ENCODE measurements at regions not wholly inside any gene's neighbourhood (a gene's known extent, or its start where the extent isn't known, plus 50 kb on each side); places are given as distances from the start of the nearest gene placed in this dataset.

DNA sequence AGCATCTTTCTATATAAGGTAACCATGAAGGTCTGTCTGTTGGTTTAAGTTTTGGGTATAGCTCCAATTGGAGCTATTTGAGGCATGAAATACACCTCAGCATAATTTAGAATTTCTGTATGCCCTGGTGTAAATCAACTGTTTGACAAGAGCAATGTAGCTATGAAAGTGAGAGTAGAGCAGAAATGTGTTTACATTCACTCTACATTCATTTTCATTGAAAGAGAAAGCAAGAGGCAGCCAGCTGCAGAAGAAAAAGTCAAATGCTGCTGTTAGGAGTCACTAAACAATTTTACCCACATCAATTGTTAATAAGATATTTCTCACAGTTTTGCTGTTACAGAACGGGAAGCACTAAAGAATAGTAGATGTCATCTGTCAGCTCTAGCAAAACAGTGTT lies 252.5 kb downstream of the SLC6A15 start:
- Histone ChIP-seq H3K23ac (ENCODE audit: low read depth, low read length, poor library complexity) (no peak overlapping the region), H2BK15ac (ENCODE audit: low read length) (no peak overlapping the region), H2BK120ac (ENCODE audit: low read depth, low read length) (no peak overlapping the region), H3K4me3 (ENCODE audit: low read length in 2 of 2) (no peak overlapping the region), H3K4me2 (ENCODE audit: insufficient read depth, low read length, poor library complexity, severe bottlenecking) (no peak overlapping the region), H3K9ac (ENCODE audit: low read depth, low read length, poor library complexity) (no peak overlapping the region), H3K27ac (replicated peaks; ENCODE audit: low read length) (no peak overlapping the region), H3K79me1 (ENCODE audit: low read depth, low read length) (no peaks in the 10 kb centered on the region), H3K27me3 (ENCODE audit: control insufficient read depth in 3 of 3, insufficient read depth in 3 of 3, low read depth in 1 of 3, low read length in 3 of 3) (no peaks in the 10 kb centered on the region), H2AFZ (ENCODE audit: low read length) (no peak overlapping the region), H2AK5ac (ENCODE audit: low read depth, low read length) (no peak overlapping the region), H3K9me3 (replicated peaks in 1 of 2; ENCODE audit: control insufficient read depth in 2 of 2, insufficient read depth in 1 of 2, low read depth in 1 of 2, low read length in 2 of 2) (no peaks in the 10 kb centered on the region), H3K4me1 (ENCODE audit: control insufficient read depth in 2 of 2, insufficient read depth in 1 of 2, low read depth in 1 of 2, low read length in 2 of 2) (peaks cover 0 to 2% of the 10 kb centered on the region in 2 donors), H2BK12ac (ENCODE audit: low read length) (no peak overlapping the region), H3K36me3 (replicated peaks in 1 of 2; ENCODE audit: control insufficient read depth in 2 of 2, insufficient read depth in 2 of 2, low read length in 2 of 2) (no peaks in the 10 kb centered on the region), H2BK5ac (ENCODE audit: low read length) (no peak overlapping the region), H3K14ac (ENCODE audit: low read length) (no peak overlapping the region), H3K4ac (ENCODE audit: low read length) (no peak overlapping the region), H4K91ac (ENCODE audit: low read depth, low read length, poor library complexity) (no peak overlapping the region), H4K8ac (ENCODE audit: low read depth, low read length) (no peak overlapping the region), H3K18ac (ENCODE audit: low read length) (no peak overlapping the region)
- no peak for DNase-seq (ENCODE audit: low spot score)
- WGBS, 2 donors (ENCODE audit: extremely low coverage in 2 of 2, insufficient read length in 2 of 2, insufficient replicate concordance in 1 of 2): no CpG with 5 or more reads among the region's 1 CpG

DNA sequence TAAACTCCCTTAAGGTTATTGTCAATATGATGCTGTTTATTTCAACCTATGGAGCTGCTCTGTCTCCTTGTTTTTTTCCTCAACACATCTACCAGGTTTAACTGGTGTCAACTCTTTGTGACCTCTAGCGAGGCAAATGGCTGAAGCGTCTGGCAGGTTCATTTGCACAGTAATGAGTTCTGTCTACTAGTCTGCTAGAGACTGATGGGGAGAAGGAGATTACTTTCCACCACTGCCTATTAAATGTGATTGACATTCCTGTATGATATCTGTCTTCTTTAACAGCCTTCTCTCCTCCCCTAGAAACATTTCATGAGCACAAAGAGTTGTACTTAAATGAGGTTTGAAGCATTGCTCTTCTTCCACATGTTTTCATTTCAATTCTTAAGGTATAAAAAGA lies 253.7 kb downstream of the SLC6A15 start:
- H3K9ac ChIP-seq (ENCODE audit: low read depth, low read length, poor library complexity): no peak overlapping the region
- H4K91ac ChIP-seq (ENCODE audit: low read depth, low read length, poor library complexity): no peak overlapping the region
- H3K9me3 ChIP-seq (replicated peaks in 1 of 2; ENCODE audit: control insufficient read depth in 2 of 2, insufficient read depth in 1 of 2, low read depth in 1 of 2, low read length in 2 of 2): no peaks in the 10 kb centered on the region
- H3K18ac ChIP-seq (ENCODE audit: low read length): no peak overlapping the region
- H2AFZ ChIP-seq (ENCODE audit: low read length): no peak overlapping the region
- no peaks in the 10 kb centered on the region for H3K36me3 ChIP-seq (replicated peaks in 1 of 2; ENCODE audit: control insufficient read depth in 2 of 2, insufficient read depth in 2 of 2, low read length in 2 of 2)
- DNase-seq (ENCODE audit: low spot score): no peak
- no peak overlapping the region for H3K14ac ChIP-seq (ENCODE audit: low read length)
- no peak overlapping the region for H3K4ac ChIP-seq (ENCODE audit: low read length)
- H3K79me1 ChIP-seq (ENCODE audit: low read depth, low read length): no peaks in the 10 kb centered on the region
- H2BK120ac ChIP-seq (ENCODE audit: low read depth, low read length): no peak overlapping the region
- peaks cover 0 to 2% of the 10 kb centered on the region in 2 donors for H3K4me1 ChIP-seq (ENCODE audit: control insufficient read depth in 2 of 2, insufficient read depth in 1 of 2, low read depth in 1 of 2, low read length in 2 of 2)
- no peak overlapping the region for H3K23ac ChIP-seq (ENCODE audit: low read depth, low read length, poor library complexity)
- no peak overlapping the region for H2BK5ac ChIP-seq (ENCODE audit: low read length)
- no peak overlapping the region for H4K8ac ChIP-seq (ENCODE audit: low read depth, low read length)
- no peak overlapping the region for H3K4me3 ChIP-seq (ENCODE audit: low read length in 2 of 2)
- no peak overlapping the region for H3K27ac ChIP-seq (replicated peaks; ENCODE audit: low read length)
- H3K27me3 ChIP-seq (ENCODE audit: control insufficient read depth in 3 of 3, insufficient read depth in 3 of 3, low read depth in 1 of 3, low read length in 3 of 3): no peaks in the 10 kb centered on the region
- H3K4me2 ChIP-seq (ENCODE audit: insufficient read depth, low read length, poor library complexity, severe bottlenecking): no peak overlapping the region
- no peak overlapping the region for H2BK15ac ChIP-seq (ENCODE audit: low read length)
- H2AK5ac ChIP-seq (ENCODE audit: low read depth, low read length): no peak overlapping the region
- WGBS, 2 donors (ENCODE audit: extremely low coverage in 2 of 2, insufficient read length in 2 of 2, insufficient replicate concordance in 1 of 2): no CpG with 5 or more reads among the region's 2 CpGs
- H2BK12ac ChIP-seq (ENCODE audit: low read length): no peak overlapping the region

DNA sequence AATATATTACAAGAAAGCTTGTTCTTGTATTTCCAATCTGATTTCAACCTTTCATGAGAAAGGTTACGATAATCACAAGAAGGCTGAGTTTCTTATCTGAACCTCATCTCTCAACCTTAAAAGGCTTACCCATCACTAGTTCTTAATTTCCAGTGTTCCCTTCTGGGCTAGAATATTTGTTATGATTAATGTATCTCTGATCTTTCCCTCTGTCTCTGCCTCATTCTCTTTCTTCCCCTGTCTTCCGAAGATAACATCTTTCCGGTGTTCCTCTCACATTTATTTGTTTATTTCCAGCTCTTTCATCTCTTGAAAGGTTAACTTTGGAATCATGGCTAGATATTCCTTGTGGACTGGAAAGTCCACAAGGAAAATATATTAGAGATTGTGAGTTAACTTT lies 255.9 kb downstream of the SLC6A15 start:
- no peak overlapping the region for H3K23ac ChIP-seq (ENCODE audit: low read depth, low read length, poor library complexity)
- H2AK5ac ChIP-seq (ENCODE audit: low read depth, low read length): no peak overlapping the region
- H4K8ac ChIP-seq (ENCODE audit: low read depth, low read length): no peak overlapping the region
- no peak for DNase-seq (ENCODE audit: low spot score)
- H2BK120ac ChIP-seq (ENCODE audit: low read depth, low read length): no peak overlapping the region
- no peak overlapping the region for H2AFZ ChIP-seq (ENCODE audit: low read length)
- H2BK15ac ChIP-seq (ENCODE audit: low read length): no peak overlapping the region
- H3K4me3 ChIP-seq (ENCODE audit: low read length in 2 of 2): no peak overlapping the region
- H3K4ac ChIP-seq (ENCODE audit: low read length): no peak overlapping the region
- no peak overlapping the region for H3K18ac ChIP-seq (ENCODE audit: low read length)
- H3K79me1 ChIP-seq (ENCODE audit: low read depth, low read length): no peaks in the 10 kb centered on the region
- H3K9ac ChIP-seq (ENCODE audit: low read depth, low read length, poor library complexity): no peak overlapping the region
- H2BK12ac ChIP-seq (ENCODE audit: low read length): no peak overlapping the region
- H3K9me3 ChIP-seq (replicated peaks in 1 of 2; ENCODE audit: control insufficient read depth in 2 of 2, insufficient read depth in 1 of 2, low read depth in 1 of 2, low read length in 2 of 2): no peaks in the 10 kb centered on the region
- no peaks in the 10 kb centered on the region for H3K27me3 ChIP-seq (ENCODE audit: control insufficient read depth in 3 of 3, insufficient read depth in 3 of 3, low read depth in 1 of 3, low read length in 3 of 3)
- no CpG with 5 or more reads among the region's 3 CpGs for WGBS, 2 donors (ENCODE audit: extremely low coverage in 2 of 2, insufficient read length in 2 of 2, insufficient replicate concordance in 1 of 2)
- H3K36me3 ChIP-seq (replicated peaks in 1 of 2; ENCODE audit: control insufficient read depth in 2 of 2, insufficient read depth in 2 of 2, low read length in 2 of 2): no peaks in the 10 kb centered on the region
- peaks cover 0 to 2% of the 10 kb centered on the region in 2 donors for H3K4me1 ChIP-seq (ENCODE audit: control insufficient read depth in 2 of 2, insufficient read depth in 1 of 2, low read depth in 1 of 2, low read length in 2 of 2)
- no peak overlapping the region for H3K27ac ChIP-seq (replicated peaks; ENCODE audit: low read length)
- H3K14ac ChIP-seq (ENCODE audit: low read length): no peak overlapping the region
- no peak overlapping the region for H3K4me2 ChIP-seq (ENCODE audit: insufficient read depth, low read length, poor library complexity, severe bottlenecking)
- H4K91ac ChIP-seq (ENCODE audit: low read depth, low read length, poor library complexity): no peak overlapping the region
- H2BK5ac ChIP-seq (ENCODE audit: low read length): no peak overlapping the region

DNA sequence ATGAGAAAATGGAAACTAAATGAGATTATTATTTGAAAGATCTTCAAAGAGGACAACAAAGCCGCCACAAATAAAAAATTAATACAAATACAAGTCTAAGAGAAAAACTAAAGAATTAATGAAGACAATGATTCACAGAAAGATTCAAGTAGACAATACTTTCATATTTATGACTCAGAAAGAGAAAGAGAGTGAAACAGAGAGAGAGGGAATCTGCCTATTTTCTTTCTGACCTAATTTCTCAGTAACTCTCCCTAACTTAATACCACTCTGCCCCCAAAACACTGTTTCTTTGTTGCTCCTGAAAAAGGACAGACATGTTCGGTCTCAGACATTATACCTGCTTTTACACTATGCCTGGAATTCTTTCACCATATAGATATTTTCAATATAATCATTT lies 259.1 kb downstream of the SLC6A15 start:
- H2AK5ac ChIP-seq (ENCODE audit: low read depth, low read length): no peak overlapping the region
- no peak for DNase-seq (ENCODE audit: low spot score)
- no peak overlapping the region for H3K4ac ChIP-seq (ENCODE audit: low read length)
- H3K18ac ChIP-seq (ENCODE audit: low read length): no peak overlapping the region
- WGBS, 2 donors (ENCODE audit: extremely low coverage in 2 of 2, insufficient read length in 2 of 2, insufficient replicate concordance in 1 of 2): no CpG with 5 or more reads among the region's 2 CpGs
- no peak overlapping the region for H2BK15ac ChIP-seq (ENCODE audit: low read length)
- no peaks in the 10 kb centered on the region for H3K36me3 ChIP-seq (replicated peaks in 1 of 2; ENCODE audit: control insufficient read depth in 2 of 2, insufficient read depth in 2 of 2, low read length in 2 of 2)
- no peak overlapping the region for H2AFZ ChIP-seq (ENCODE audit: low read length)
- no peak overlapping the region for H4K8ac ChIP-seq (ENCODE audit: low read depth, low read length)
- no peak overlapping the region for H3K4me3 ChIP-seq (ENCODE audit: low read length in 2 of 2)
- no peaks in the 10 kb centered on the region for H3K79me1 ChIP-seq (ENCODE audit: low read depth, low read length)
- no peak overlapping the region for H2BK120ac ChIP-seq (ENCODE audit: low read depth, low read length)
- no peak overlapping the region for H3K4me2 ChIP-seq (ENCODE audit: insufficient read depth, low read length, poor library complexity, severe bottlenecking)
- H2BK5ac ChIP-seq (ENCODE audit: low read length): no peak overlapping the region
- no peak overlapping the region for H3K14ac ChIP-seq (ENCODE audit: low read length)
- H3K23ac ChIP-seq (ENCODE audit: low read depth, low read length, poor library complexity): no peak overlapping the region
- no peak overlapping the region for H2BK12ac ChIP-seq (ENCODE audit: low read length)
- no peaks in the 10 kb centered on the region for H3K9me3 ChIP-seq (replicated peaks in 1 of 2; ENCODE audit: control insufficient read depth in 2 of 2, insufficient read depth in 1 of 2, low read depth in 1 of 2, low read length in 2 of 2)
- H3K27me3 ChIP-seq (ENCODE audit: control insufficient read depth in 3 of 3, insufficient read depth in 3 of 3, low read depth in 1 of 3, low read length in 3 of 3): no peaks in the 10 kb centered on the region
- H3K9ac ChIP-seq (ENCODE audit: low read depth, low read length, poor library complexity): no peak overlapping the region
- no peak overlapping the region for H4K91ac ChIP-seq (ENCODE audit: low read depth, low read length, poor library complexity)
- H3K27ac ChIP-seq (replicated peaks; ENCODE audit: low read length): no peak overlapping the region
- no peaks in the 10 kb centered on the region for H3K4me1 ChIP-seq (ENCODE audit: control insufficient read depth in 2 of 2, insufficient read depth in 1 of 2, low read depth in 1 of 2, low read length in 2 of 2)

Data from neuronal stem cell (in vitro differentiated cells).